Mucosa of descending colon (tissue), 3 donors: ENCODE measurements at regions not wholly inside any gene's neighbourhood (a gene's known extent, or its start where the extent isn't known, plus 50 kb on each side); places are given as distances from the start of the nearest gene placed in this dataset.

Source experiments
- ATAC-seq: fragments of 200-7000 bp; cut with Tn5 transposase; one replicate; pipeline ENCODE4 v1.9.1; 2020; ENCODE audit warnings: mild to moderate bottlenecking, moderate library complexity
- DNase-seq, 3 donors: peaks; one replicate each; pipeline ENCODE4 v3.0.0-alpha.2; 2020
- H3K36me3 ChIP-seq: fragments of 200-600 bp; one replicate; pipeline ENCODE4 v1.8.0; 2021; ENCODE audit warnings: low read depth, mild to moderate bottlenecking
- H3K4me1 ChIP-seq: fragments of 200-600 bp; one replicate; pipeline ENCODE4 v1.8.0; 2021; ENCODE audit warnings: low read depth, mild to moderate bottlenecking
- H3K4me3 ChIP-seq: fragments of 200-600 bp; one replicate; pipeline ENCODE4 v1.8.0; 2021; ENCODE audit warnings: mild to moderate bottlenecking
- H3K9me3 ChIP-seq: fragments of 200-600 bp; one replicate; pipeline ENCODE4 v1.8.0; 2021; ENCODE audit warnings: mild to moderate bottlenecking
- CTCF ChIP-seq: fragments of 200-600 bp; IDR thresholded peaks from one replicate; pipeline ENCODE4 v1.8.0; 2022; ENCODE audit warnings: antibody characterized with exemption, mild to moderate bottlenecking
- intact Hi-C, 2 donors: fragments of 100-400 bp; cut with DNase I in 1 of 2; cut with micrococcal nuclease in 1 of 2; formaldehyde crosslinking; loops; one replicate each; pipeline versions ENCODE4 v1.11.0 to v1.11.1; 2022; cut with DNase I, micrococcal nuclease
- donor health status: DM: no; HTN: no; CAD: no; lungs with moderate emphysema.
- donor health status: DM: no; HTN: no; CAD: no.
- donor health status: DM: no; HTN: yes; CAD: no.

GRCh38 chr6:23499549-23499948 lies 626.5 kb upstream of the NRSN1 start:
- Histone ChIP-seq H3K36me3 (no peaks in the 10 kb centered on the region), H3K4me1 (no peaks in the 10 kb centered on the region), H3K4me3 (no peak overlapping the region), H3K9me3 (no peaks in the 10 kb centered on the region)
- intact Hi-C loops, result no loop called here
- TF ChIP-seq CTCF, result no peak
- no peak for DNase-seq
- ATAC-seq, result no peak

- no peak for TF ChIP-seq CTCF
- Histone ChIP-seq H3K9me3 (no peaks in the 10 kb centered on the region), H3K4me3 (no peak overlapping the region), H3K4me1 (no peaks in the 10 kb centered on the region), H3K36me3 (no peaks in the 10 kb centered on the region)
- no peak for ATAC-seq
- DNase-seq, result no peak
- intact Hi-C loops, result no loop called here
These were observed 622.8 kb upstream of the NRSN1 start for GRCh38 chr6:23503173-23503572.

GRCh38 chr6:23505026-23505425 lies 621.0 kb upstream of the NRSN1 start:
- intact Hi-C loops, result no loop called here
- no peaks in the 10 kb centered on the region for H3K4me1 ChIP-seq
- DNase-seq (no peak), ATAC-seq (no peak)
- no peak for TF ChIP-seq CTCF
- no peaks in the 10 kb centered on the region for H3K36me3 ChIP-seq
- no peak overlapping the region for H3K4me3 ChIP-seq
- H3K9me3 ChIP-seq, result no peaks in the 10 kb centered on the region

GRCh38 chr6:23510778-23511510 lies 615.1 kb upstream of the NRSN1 start:
- DNase-seq (no peak), ATAC-seq (no peak)
- Histone ChIP-seq H3K9me3 (no peaks in the 10 kb centered on the region), H3K36me3 (no peaks in the 10 kb centered on the region), H3K4me3 (no peak overlapping the region), H3K4me1 (no peaks in the 10 kb centered on the region)
- intact Hi-C loops, result no loop called here
- no peak for TF ChIP-seq CTCF

- no peak for TF ChIP-seq CTCF
- H3K36me3 ChIP-seq, result no peaks in the 10 kb centered on the region
- H3K4me1 ChIP-seq, result no peaks in the 10 kb centered on the region
- no peak for DNase-seq
- intact Hi-C loops, result no loop called here
- no peaks in the 10 kb centered on the region for H3K9me3 ChIP-seq
- no peak for ATAC-seq
- no peak overlapping the region for H3K4me3 ChIP-seq
These were observed 614.2 kb upstream of the NRSN1 start for GRCh38 chr6:23511817-23512216.

GRCh38 chr6:23518294-23518693 lies 607.7 kb upstream of the NRSN1 start:
- ATAC-seq (no peak), DNase-seq (no peak)
- H3K4me1 ChIP-seq, result no peaks in the 10 kb centered on the region
- H3K9me3 ChIP-seq, result no peaks in the 10 kb centered on the region
- no peaks in the 10 kb centered on the region for H3K36me3 ChIP-seq
- intact Hi-C loops, result no loop called here
- H3K4me3 ChIP-seq, result no peak overlapping the region
- no peak for TF ChIP-seq CTCF
